HG03460 (cell line): ENCODE measurements at regions not wholly inside any gene's neighbourhood (a gene's known extent, or its start where the extent isn't known, plus 50 kb on each side); places are given as distances from the start of the nearest gene placed in this dataset.

Experiments
- ATAC-seq: cut with Tn5 transposase; IDR thresholded peaks from one replicate; pipeline ENCODE4 v1.9.1; 2021; ENCODE audit not compliant: unreplicated experiment

- no peak for ATAC-seq
Measured at GRCh38 chr20:39547546-39548408, 585.6 kb downstream of the DHX35 start.

GRCh38 chr20:39541136-39541803 is 579.1 kb downstream of the DHX35 start:
- ATAC-seq = no peak

GRCh38 chr20:39538317-39538716 is 576.2 kb downstream of the DHX35 start:
- ATAC-seq = no peak

- no peak for ATAC-seq
Measured at GRCh38 chr20:39535301-39535700, 573.2 kb downstream of the DHX35 start.

GRCh38 chr20:39534846-39535245 is 572.7 kb downstream of the DHX35 start:
- ATAC-seq = no peak

GRCh38 chr20:39533858-39534257 is 571.7 kb downstream of the DHX35 start:
- no peak for ATAC-seq

- no peak for ATAC-seq
Measured at GRCh38 chr20:39532205-39532604, 570.1 kb downstream of the DHX35 start.

- ATAC-seq = no peak
Measured at GRCh38 chr20:39528436-39528835, 566.3 kb downstream of the DHX35 start.

GRCh38 chr20:39524371-39524911 is 562.3 kb downstream of the DHX35 start:
- ATAC-seq = no peak

- ATAC-seq = no peak
Measured at GRCh38 chr20:39523405-39523804, 561.3 kb downstream of the DHX35 start.

- no peak for ATAC-seq
Measured at GRCh38 chr20:39518654-39519053, 556.5 kb downstream of the DHX35 start.

GRCh38 chr20:39516964-39517363 is 554.8 kb downstream of the DHX35 start:
- no peak for ATAC-seq

- ATAC-seq = no peak
Measured at GRCh38 chr20:39504710-39505094, 542.6 kb downstream of the DHX35 start.

- no peak for ATAC-seq
Measured at GRCh38 chr20:39503902-39504709, 542.0 kb downstream of the DHX35 start.

- ATAC-seq = no peak
Measured at GRCh38 chr20:39492223-39492797, 530.2 kb downstream of the DHX35 start.

- no peak for ATAC-seq
Measured at GRCh38 chr20:39491711-39492110, 529.6 kb downstream of the DHX35 start.

GRCh38 chr20:39489986-39490560 is 527.9 kb downstream of the DHX35 start:
- no peak for ATAC-seq

GRCh38 chr20:39480276-39481043 is 518.3 kb downstream of the DHX35 start:
- ATAC-seq = no peak

- no peak for ATAC-seq
Measured at GRCh38 chr20:39479196-39479810, 517.2 kb downstream of the DHX35 start.
